SK-MEL-5 (cell line): ENCODE measurements at regions not wholly inside any gene's neighbourhood (a gene's known extent, or its start where the extent isn't known, plus 50 kb on each side); places are given as distances from the start of the nearest gene placed in this dataset.
A peak's percentile ranks its signal among the peaks of the same experiment; 100 is the strongest.
"Not testable (repeated sequence)": the region's sequence is repeated elsewhere in the genome, so short reads cannot be mapped to it uniquely, and the experiment has no call there.

Source experiments
- DNase-seq: peaks from one replicate; pipeline ENCODE4 v3.0.0-alpha.2; 2016; ENCODE audit warnings: low read depth, low spot score
- in situ Hi-C: cut with HindIII; loops from 2 replicates; pipeline ENCODE4 v1.10.0; 2016; ENCODE audit warnings: low sequenced_read_pairs, high pct_unique_total_duplicates, low pct_unique_long_range_greater_than_20kb

DNA sequence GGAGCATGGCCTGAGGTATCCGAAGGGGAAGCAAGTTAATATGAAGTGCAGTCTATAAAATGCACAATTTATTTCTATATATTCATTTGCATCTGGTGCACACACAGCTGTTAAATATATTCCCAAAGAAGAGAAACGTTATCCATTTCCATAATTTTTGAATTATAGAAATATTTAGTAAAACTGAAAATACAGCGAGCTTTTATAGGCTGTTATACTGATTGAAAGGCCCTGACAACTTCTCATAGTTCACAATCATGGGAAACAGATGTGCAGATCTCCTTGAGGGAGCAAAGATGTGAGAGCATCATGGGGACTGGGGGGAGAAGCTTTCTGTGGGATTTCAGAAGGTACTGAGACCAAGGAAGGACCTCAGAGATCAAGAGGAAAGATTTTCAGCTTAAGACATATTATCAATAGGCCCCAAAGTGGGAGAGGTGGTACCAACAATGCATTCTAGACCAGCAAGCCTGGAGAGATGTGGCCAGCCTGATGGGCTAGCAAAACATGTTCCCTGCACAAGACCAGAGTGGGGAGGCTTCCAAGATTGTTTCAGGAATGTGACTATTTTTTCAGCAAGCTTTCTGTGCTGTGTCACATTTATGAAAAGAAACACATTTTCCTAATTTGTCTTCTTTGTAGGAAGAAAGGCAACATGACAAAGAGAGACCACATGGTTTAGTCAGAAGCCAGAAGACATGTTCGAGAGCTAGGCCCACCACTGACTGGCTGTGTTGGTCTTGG is 256.0 kb upstream of the SFRP2 start:
- DNase-seq = no peak
- in situ Hi-C loops = no loop called here

DNA sequence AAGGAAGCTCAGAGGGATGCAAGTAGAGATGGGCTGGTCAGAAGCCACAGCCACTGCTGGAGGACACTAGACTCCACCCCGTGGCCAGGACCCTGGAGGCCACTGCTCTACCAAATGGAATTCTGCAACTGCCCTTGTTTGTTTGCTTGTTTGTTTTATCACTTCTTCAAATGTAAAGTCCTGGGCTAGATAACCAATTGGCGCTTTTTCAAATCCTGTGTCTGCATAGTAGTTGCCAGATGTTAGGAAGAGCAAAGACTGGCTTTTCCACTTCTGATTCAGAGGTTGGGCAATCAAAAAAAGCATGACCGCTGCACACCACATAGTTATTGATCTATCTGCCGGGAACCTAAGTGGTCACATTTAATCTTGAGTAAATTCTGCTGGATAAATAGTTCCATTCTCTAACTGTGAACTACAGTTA is 255.2 kb upstream of the SFRP2 start:
- in situ Hi-C loops = no loop called here

DNA sequence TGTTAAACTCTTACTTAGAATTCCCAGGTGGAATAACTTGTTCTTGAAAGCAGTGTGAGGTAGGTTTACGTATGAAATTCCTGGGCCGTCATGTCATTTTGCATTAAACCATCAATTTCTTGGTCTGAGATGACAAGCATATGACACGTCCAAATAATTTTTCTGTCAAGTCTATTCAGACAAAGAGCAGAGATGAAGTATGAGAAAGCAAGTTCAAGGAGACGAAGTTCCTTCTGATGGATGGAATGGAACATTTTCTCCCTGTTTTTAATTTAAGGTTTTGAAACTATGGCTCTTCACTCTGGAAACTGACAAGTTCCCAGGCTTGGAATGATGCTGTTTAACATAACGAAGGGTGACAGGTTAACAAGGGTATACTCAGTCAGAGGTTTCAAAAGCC is 252.8 kb upstream of the SFRP2 start:
- in situ Hi-C loops = no loop called here

More for the DNA sequence above, 255.2 kb upstream of the SFRP2 start:
- DNase-seq = no peak

DNA sequence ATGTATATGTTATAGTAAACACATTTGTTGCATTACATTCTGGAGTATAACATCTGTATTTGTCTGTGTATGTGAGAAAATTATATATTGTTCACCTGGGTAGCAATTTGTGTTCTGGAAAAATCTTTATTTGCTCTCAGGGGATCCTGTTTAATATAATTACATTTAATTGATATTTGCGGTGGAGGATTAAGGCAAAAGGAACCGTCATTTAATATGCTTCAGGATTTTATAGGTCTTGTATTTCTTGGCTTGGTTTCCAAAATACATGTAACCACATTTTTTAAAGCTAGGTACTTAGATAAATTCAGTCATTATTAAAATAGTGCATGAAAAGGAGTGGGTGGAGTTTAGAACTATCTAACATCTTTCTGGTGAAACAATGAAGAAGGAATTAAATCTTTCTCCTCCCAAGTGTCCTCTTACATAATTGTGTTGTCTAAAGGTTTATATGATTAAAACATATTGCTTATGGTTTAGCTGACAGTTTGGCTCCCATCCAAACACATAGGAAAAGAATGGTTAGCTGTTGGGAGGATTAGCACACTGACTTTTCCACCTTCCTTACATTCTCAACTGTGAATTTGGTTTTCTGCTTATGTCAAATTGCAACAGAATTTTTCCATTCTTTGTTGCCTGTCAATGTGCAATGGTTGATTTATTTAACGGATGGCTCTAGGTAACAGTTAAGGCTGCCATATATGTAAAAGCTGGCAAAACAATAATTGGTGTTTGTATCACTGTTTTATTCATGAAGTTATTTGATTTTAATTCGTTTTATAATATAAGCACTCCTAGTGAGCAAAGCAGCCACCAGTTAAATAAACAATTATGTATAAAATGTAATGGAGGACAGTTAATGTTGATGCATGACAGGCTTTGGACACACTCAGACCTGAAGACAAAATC is 250.8 kb upstream of the SFRP2 start:
- DNase-seq = no peak
- in situ Hi-C loops = no loop called here

More for the DNA sequence above, 252.8 kb upstream of the SFRP2 start:
- DNase-seq = no peak

DNA sequence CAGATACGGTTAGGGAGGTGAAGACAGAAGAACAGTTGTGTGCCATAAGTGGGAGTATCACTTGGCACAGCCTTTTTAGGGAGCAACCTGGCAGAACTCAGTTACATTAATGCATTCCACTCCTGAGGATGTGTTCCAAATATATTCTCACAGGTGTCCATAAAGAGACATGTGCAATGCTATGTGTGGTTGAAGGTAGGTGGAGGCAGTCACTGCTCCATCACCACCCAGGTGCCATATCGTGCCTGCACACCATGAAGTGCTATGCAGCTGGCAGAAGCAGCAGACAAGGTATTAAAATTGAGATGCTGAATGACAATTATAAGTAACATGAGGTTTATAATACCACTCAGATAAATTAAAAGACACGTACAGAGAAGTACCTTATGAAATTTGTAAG is 248.0 kb upstream of the SFRP2 start:
- DNase-seq = no peak
- in situ Hi-C loops = no loop called here

DNA sequence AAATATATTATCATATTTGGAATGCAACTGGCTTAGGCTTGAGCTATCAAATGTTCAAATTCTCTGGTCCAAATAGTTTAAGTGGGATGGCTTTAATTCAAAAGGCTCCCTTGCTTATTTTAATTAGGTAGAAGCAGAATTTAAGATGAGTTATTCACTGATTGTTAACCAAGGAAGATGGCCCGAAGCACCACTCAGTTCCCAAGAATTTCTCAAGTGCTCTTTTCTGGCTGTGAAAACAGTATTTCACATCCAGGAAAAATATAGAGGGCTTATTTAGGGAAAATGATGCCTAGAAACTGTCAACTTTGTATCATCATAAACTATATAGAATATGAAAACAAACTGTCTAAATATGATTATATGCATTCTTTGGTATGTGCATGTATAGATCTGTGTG is 246.5 kb upstream of the SFRP2 start:
- in situ Hi-C loops = no loop called here
- DNase-seq = no peak

DNA sequence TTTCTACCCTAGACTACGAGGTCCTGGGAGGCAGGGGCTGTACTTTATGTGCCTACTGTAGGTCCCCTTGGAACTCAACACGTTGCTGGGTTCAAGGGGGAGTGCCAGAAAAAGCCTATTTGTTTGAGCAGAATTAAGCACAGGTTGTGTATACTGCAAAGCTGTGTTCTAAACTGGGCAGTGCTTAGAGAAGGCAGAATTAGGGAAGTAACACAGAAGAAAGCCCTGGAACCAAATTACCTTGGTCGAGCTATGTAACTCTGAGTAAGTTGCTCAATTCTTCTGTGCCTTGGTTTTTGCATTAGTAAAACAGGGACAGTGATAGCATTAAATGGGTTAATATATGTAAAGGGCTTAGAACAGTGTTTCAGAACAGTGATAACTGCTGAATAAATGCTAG is 245.0 kb upstream of the SFRP2 start:
- in situ Hi-C loops = no loop called here
- no peak for DNase-seq

DNA sequence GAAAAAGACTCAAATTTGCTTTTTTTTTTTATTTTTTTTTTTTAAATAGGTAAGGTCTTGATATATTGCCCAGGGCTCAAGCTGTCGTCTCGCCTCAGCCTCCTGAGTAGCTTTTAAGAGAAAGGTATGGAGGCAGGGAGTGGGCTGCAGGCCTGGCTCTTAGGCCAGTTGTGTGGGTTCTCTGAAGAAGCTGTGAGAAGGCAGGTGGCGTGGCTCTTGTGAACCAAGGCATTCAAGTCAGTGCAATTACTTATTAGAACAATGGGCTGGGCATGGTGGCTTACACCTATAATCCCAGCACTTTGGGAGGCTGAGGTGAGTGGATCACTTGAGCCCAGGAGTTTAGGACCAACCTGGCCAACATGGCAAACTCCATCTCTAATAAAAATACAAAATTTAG is 244.0 kb upstream of the SFRP2 start:
- no peak for DNase-seq
- in situ Hi-C loops = no loop called here

DNA sequence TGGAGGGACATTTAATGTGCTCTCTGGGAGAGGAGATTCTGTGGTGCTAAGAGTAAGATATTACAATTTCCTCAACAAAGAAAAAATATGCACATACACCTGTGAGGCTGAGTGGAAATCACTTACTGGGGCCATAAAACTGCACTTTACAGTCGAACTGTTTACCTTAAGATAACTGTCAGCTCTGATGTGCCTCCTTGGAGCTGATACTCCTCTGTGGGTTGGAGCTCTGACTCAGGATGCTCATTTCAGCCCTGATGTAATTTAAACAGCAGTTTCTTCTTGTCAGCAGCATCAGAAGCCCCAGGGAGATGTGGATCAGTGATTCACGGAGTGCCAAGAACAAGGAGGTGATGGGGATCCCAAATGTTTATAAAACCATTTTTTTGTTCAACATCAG is 241.9 kb upstream of the SFRP2 start:
- in situ Hi-C loops = no loop called here
- DNase-seq = no peak

DNA sequence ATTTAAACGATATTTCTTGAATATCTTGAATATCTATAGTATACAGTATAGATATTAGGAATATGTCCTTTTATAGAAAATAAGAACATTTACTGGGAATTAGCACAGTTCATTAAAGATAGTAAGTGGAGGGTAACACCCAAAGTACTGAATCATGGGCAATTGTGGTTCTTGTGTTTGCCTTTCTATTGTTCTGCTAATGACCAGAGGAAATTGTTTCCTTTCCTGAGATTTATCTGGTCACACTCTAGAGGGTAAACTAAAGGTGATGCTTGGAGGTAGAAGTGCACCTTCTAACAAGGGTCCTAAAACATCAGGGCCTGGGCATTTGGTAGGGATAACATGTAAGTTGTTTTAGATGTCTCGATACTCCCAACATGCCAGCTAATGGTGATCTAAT is 241.3 kb upstream of the SFRP2 start:
- in situ Hi-C loops = no loop called here
- no peak for DNase-seq

DNA sequence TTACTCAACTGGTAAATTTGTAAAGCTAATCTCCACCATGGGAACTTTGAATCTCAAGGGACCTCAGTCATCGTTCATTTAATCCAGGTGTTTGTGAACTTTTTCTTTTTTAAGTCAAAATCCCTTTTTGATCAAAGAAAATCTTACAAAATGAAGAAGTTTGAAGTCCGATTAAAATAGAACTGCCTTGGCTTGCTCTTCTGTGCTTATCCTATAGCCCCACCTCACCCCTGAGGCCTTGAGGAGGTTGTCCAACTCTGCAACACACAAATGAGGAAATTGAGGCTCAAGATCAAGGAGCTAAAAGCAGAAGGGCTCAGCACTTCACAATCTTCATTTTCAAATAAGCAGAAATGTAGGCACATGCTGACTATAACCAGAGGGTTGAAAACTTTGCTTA is 240.3 kb upstream of the SFRP2 start:
- in situ Hi-C loops = no loop called here
- no peak for DNase-seq

DNA sequence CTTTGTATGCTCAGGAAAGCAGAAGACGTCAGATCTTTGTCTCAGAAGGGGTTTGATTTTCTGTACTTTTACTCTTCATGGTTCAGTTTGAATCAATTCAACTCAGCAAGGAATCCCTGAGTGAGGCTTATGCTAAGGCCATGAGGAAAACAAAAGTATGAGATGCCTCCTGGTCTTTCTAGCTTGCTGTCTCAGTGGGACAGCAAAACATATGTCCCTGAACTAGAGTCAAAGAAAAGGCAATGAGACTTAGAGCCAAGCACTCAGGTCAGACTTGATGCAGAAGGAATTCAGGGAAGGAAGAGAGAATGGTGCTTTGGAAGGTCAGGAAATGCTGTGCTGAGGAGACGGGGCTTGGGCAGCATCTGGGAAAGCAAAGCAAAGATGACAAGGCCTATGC is 236.2 kb upstream of the SFRP2 start:
- in situ Hi-C loops = no loop called here
- DNase-seq = no peak

DNA sequence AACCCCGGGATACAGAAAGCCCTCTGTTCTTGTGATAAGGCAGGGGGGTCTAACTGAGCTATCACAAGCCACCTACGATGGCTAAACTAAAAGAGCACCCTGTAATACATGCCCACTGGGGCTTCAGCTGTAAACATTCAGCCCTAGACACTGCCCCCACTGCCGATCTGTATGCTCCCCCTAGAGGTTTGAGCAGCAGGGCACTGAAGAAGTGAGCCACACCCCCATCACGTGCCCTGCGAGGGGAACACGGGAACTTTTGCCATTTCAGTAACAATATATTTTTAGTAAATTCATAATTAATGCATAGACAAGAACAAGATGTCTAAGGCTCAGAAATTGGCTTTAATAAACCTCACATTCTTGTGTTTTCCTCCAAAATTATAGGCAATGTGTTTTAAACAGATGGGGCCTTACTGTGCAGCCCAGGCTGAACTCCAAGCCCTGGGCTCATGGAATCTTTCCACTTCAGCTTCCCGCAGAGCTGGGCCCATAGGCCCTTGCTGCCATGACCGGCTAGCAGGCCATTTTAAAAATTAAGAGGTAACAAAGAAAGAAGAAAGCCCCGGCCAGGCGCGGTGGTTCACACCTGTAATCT is 235.3 kb upstream of the SFRP2 start:
- in situ Hi-C loops = no loop called here

DNA sequence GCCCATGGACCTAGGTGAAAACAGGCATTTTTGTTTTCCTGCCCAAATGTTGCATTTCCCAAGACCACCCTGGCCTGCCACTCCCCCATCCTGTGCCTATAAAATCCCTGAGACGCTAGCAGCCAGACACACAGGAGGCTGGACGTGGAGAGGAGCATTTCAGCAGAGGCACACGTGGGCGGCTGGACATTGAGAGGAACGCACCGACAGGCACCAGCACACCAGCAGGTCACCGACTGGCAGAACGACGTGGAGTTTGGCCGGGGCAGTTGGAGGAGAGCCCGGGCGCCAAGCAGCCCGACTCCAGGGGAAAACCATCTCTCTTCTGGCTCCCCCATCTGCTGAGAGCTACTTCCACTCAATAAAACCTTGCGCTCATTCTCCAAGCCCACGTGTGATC is 234.8 kb upstream of the SFRP2 start:
- DNase-seq, in situ Hi-C loops: not testable (repeated sequence)

More for the DNA sequence above, 235.3 kb upstream of the SFRP2 start:
- DNase-seq = peak; percentile 28

DNA sequence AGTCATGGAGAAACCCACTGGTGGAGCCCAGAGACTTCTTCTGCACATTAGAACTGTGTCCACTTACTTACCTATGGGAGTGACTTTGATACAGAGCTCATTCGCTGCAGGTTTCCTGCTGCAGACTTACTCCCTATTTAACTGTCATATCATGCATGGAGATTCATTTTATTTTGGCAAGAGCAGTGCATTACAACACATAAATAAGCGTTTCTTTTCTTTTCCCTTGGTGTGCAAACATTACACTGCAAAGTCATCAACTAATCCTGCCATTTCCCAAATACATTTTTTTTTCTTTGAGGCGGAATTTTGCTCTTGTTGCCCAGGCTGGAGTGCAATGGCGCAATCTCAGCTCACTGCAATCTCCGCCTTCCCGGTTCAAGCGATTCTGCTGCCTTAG is 230.9 kb upstream of the SFRP2 start:
- in situ Hi-C loops = no loop called here
- DNase-seq = no peak

DNA sequence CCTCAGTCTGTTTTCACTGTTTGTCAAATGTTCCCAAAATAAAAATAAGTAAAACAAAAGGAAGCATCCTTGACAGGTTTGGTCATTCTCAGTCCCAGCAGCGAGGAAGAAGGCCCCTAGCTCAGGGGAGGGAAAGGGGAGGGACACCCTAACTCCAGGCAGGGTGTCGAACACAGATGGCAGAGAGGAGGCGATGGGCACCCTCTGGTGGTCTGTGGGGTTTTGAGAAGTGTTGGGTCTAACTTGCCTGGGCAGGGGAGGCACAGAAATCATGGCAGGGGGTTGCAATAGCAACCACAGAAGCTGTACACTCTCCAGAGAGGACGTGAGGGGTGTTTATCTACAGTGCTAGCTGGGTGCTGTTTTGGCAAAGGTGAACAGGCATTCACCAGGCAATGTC is 229.8 kb upstream of the SFRP2 start:
- DNase-seq = peak; percentile 13
- in situ Hi-C loops = no loop called here

DNA sequence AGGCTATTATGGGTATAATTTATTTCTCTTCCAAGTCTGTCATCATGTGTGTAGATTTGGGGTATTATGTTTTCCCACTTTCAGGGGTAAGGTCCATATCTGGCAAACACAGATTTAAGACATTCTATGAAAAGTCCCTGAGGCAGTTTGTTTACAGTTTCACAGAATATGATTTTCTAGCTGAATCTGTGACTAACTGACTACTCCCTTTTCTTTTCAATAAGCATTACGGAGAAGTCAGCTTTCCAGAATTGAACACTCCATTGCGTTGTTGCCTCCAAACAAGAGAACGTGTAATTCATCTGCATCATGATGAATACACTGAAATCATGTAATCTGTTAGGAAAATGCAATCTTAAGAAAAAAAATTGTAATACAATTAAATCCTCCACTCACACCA is 226.7 kb upstream of the SFRP2 start:
- DNase-seq = no peak
- in situ Hi-C loops = no loop called here

DNA sequence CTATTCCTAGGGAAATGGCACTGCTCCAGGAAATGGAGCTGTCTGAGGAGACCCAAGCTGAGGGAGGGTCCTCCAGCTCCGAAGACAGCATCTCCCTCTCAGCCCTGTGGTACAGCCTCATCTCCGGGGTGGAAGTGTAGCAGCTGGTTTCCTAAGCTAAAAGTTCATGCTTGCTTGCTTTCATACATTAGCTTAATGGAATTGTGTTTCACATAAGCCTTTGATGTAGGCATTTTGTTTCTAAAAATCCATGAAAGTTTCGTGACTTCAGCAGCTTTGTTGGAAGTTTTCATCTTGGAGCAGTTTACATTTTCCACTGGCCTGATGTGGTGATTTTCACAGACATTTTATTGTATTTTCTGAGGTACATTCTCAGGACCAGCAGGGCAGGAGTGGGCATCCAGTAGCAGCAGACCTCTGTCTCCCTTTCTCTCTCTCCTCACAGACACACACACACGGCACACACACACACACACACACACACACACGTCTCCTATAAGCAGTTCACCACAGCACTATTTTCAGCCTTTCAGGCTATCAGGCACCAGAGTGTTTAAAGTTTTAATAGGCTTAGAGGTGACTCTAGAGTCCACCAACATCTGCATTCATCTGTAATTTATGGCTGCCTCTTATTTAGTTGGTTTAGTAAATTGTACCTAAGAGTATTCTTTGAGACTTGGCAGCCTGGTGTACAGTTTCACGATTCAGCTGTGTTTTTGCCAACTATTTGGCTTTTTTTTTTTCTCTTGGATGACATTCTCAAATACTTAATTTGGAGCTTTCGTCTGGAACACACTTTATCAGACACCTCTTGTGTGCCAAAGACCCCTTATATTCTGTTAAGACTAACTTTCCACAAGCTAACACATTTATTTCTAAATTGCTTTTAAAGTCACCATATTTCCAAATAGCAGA is 225.8 kb upstream of the SFRP2 start:
- no peak for DNase-seq
- in situ Hi-C loops = no loop called here
